SK-N-MC (cell line): ENCODE measurements at regions not wholly inside any gene's neighbourhood (a gene's known extent, or its start where the extent isn't known, plus 50 kb on each side); places are given as distances from the start of the nearest gene placed in this dataset.

Experiments
- EZH2 ChIP-seq: fragments of 200-600 bp; sonication (generic); IDR thresholded peaks from one replicate; pipeline ENCODE4 v1.6.1; 2017; ENCODE audit warnings: antibody characterized with exemption
- FOXP2 ChIP-seq: optimal IDR thresholded peaks from 2 replicates; pipeline ENCODE3; 2011; ENCODE audit warnings: mild to moderate bottlenecking, moderate library complexity; ENCODE audit not compliant: insufficient read depth; ENCODE audit errors: extremely low read length, control extremely low read depth
- POLR2AphosphoS5 ChIP-seq: IDR thresholded peaks from 2 replicates; pipeline ENCODE4 v1.6.1; 2012; ENCODE audit warnings: mild to moderate bottlenecking, low read depth, low read length, borderline replicate concordance

- TF ChIP-seq EZH2 (no peak), POLR2AphosphoS5 (no peak), FOXP2 (no peak)
These were observed 440.1 kb downstream of the TCERG1L start for GRCh38 chr10:130871406-130871805.
